Activated naive CD8-positive, alpha-beta T cell treated with anti-CD3 and anti-CD28 coated beads, Interleukin-2, amount 50 U/mL, for 24 hours (primary cell): ENCODE measurements at regions not wholly inside any gene's neighbourhood (a gene's known extent, or its start where the extent isn't known, plus 50 kb on each side); places are given as distances from the start of the nearest gene placed in this dataset.
"Not testable (repeated sequence)": the region's sequence is repeated elsewhere in the genome, so short reads cannot be mapped to it uniquely, and the experiment has no call there.

ENCODE experiments used
- ATAC-seq: fragments of 150-1000 bp; cut with Tn5 transposase; one replicate; pipeline ENCODE4 v1.10.0; 2021
- DNase-seq: peaks from one replicate; pipeline ENCODE4 v3.0.0; 2021
- H3K27ac Mint-ChIP-seq: one replicate; pipeline ENCODE4 v1.8.0; 2021; ENCODE audit warnings: mild to moderate bottlenecking, mixed read lengths
- H3K27me3 Mint-ChIP-seq: one replicate; pipeline ENCODE4 v1.8.0; 2021; ENCODE audit warnings: mixed read lengths
- H3K36me3 Mint-ChIP-seq: one replicate; pipeline ENCODE4 v1.8.0; 2021; ENCODE audit warnings: low read depth, mixed read lengths
- H3K4me1 Mint-ChIP-seq: one replicate; pipeline ENCODE4 v1.8.0; 2021; ENCODE audit warnings: mixed read lengths
- H3K4me3 Mint-ChIP-seq: one replicate; pipeline ENCODE4 v1.8.0; 2021; ENCODE audit warnings: mild to moderate bottlenecking, moderate library complexity, mixed read lengths
- H3K9me3 Mint-ChIP-seq: one replicate; pipeline ENCODE4 v1.8.0; 2021; ENCODE audit warnings: mixed read lengths

DNA sequence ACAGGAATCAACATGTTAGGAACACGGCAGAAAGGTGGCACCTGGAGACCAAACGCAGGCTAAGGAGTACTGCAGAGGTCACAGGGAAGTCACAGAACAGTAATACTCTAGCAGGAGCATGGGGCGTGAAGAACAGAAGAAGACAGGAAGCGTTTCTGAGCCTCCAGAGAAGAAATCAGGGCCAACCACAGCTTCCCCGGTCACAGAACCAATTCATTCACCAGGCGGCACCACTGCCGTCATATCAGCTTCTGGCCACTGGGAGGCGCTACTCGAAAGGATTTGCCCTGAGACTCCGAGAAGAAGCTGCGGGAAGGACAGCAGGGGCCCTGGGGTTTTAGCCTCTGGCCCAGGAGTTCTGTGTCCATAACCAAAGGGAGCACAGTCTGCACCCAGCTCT lies 78.0 kb upstream of the DRD5 start:
- peak; percentile 77 for DNase-seq
- no peak for ATAC-seq
- Mint-ChIP-seq H3K27ac (no peak overlapping the region), H3K4me3 (no peak overlapping the region), H3K4me1 (peaks cover 6% of the 10 kb centered on the region), H3K36me3 (no peaks in the 10 kb centered on the region), H3K9me3 (no peaks in the 10 kb centered on the region), H3K27me3 (no peaks in the 10 kb centered on the region)

DNA sequence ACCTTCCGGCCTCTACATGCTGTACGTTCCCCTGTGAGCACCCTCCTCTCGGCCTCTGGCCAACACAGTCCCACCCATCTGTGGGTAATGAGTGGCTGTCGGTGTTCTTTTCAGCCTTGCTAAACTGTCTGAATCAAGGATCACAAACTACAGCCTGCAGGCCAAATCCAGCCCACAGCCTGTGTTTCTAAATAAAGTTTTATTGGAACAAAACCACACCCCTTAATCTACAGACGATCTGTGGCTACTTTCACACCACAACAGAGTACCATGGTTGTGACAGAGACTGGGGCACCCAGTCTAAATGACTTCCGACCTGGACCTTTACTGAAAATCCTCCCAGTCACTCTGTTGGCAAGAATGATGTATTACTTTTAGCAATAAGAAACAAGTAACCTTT lies 77.3 kb upstream of the DRD5 start:
- ATAC-seq, H3K36me3 Mint-ChIP-seq, H3K27me3 Mint-ChIP-seq, H3K27ac Mint-ChIP-seq, DNase-seq, H3K9me3 Mint-ChIP-seq, H3K4me1 Mint-ChIP-seq, H3K4me3 Mint-ChIP-seq: not testable (repeated sequence)

DNA sequence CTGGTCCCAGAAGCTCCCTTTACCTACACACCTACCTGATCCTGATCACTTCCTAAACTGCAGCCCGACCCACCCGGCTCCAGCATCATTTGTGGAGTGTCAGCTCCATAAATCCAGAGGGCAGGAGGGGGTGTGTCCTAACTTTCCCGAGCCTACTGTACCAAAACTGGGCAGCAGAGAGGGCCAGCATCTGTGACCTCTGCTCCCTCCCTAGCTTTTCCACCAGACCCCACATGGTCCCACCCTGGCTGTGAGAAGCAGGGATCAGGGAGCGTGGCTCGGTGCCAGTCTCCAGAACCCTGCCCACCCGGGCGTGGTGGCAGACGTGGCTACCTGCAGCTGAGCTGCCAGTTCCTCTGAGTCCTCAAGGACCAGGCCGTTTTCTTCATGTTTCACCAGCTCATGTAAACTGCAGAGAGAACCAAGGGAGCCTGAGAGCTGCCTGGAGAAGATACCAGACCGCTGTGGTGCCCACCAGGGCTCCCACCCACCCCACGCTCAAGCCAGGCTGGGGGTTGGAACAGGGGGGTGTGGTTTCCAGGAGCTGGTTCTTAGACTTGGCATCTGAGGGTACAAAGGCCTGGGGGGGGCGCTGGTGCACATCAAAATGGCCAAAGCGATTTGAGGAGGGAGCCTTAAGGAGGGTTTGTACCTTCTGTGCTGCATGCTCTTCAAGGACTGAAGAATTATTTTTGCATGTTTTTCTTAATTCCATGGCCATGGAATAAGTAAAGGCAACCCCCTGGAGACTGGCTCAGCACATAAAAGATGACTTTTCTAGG lies 76.7 kb upstream of the DRD5 start:
- no peak overlapping the region for H3K27ac Mint-ChIP-seq
- H3K4me3 Mint-ChIP-seq, result no peak overlapping the region
- H3K27me3 Mint-ChIP-seq, result no peaks in the 10 kb centered on the region
- no peaks in the 10 kb centered on the region for H3K9me3 Mint-ChIP-seq
- ATAC-seq, result no peak
- DNase-seq, result no peak
- H3K36me3 Mint-ChIP-seq, result no peaks in the 10 kb centered on the region
- peaks cover 6% of the 10 kb centered on the region for H3K4me1 Mint-ChIP-seq

DNA sequence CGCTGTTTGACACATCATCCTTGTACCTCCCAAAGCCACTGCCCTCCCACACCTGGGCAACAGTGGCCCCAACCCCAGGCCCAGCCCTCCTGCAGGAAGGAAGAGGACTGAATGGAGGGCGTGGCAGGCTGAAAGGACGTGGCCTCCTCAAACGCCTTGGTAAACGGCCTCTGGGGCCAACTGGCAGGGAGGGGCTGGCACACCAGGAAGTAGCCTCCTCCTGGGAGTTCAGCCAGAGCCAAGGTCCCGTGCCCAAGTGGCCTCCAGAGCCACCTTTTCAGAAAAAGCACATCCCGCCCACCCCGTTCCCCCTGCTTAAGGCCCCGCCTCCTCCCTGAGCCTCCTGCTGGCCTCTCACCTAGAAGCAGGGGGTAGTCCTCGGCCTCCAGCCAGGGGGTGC lies 74.2 kb upstream of the DRD5 start:
- not testable (repeated sequence) for H3K27me3 Mint-ChIP-seq, ATAC-seq, H3K27ac Mint-ChIP-seq, DNase-seq, H3K4me3 Mint-ChIP-seq, H3K4me1 Mint-ChIP-seq, H3K9me3 Mint-ChIP-seq, H3K36me3 Mint-ChIP-seq

DNA sequence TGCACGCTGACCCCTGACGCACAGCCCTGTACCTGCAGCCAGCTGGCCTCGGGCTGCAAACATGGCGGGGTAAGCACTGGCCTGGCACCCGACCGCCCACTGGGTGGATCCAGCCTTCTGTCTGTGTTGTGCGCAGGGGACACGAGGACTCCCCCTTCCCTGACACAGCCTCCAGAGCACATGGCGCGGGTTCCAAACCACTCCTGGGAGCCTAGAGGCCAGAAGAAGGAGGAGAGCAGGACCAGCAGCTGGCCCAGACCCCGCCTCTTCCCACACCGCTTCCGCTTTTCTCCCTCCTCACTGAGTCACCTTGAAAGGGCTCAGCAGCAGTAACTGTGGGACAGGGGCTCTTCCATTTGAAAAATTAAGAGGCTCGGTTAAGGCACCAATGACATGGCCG lies 73.5 kb upstream of the DRD5 start:
- not testable (repeated sequence) for H3K36me3 Mint-ChIP-seq, H3K4me3 Mint-ChIP-seq, H3K27me3 Mint-ChIP-seq, DNase-seq, H3K9me3 Mint-ChIP-seq, H3K27ac Mint-ChIP-seq, ATAC-seq, H3K4me1 Mint-ChIP-seq

DNA sequence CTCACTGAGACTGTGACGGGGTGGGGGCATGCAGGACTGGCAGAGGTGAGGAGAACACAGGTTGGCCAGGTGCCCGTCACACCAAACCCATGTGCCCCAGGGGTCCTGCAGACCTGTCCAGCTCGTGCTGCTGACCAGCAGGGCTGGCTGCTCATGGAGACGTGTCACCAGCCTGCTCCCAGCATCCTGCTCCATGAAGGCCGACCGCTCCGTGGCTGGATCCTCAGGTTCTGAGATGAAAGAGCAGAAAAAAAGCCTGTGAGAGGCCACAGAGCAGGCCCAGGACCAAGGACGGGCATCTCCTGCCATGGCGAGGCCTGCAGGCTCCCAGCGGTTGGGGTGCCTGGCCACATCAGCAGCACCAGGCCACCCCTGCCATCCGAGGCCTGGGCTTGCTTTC lies 71.7 kb upstream of the DRD5 start:
- Mint-ChIP-seq H3K9me3 (peaks cover 4% of the 10 kb centered on the region), H3K27ac (no peak overlapping the region), H3K4me3 (no peak overlapping the region), H3K27me3 (no peaks in the 10 kb centered on the region), H3K36me3 (no peaks in the 10 kb centered on the region), H3K4me1 (no peaks in the 10 kb centered on the region)
- DNase-seq, result no peak
- no peak for ATAC-seq

DNA sequence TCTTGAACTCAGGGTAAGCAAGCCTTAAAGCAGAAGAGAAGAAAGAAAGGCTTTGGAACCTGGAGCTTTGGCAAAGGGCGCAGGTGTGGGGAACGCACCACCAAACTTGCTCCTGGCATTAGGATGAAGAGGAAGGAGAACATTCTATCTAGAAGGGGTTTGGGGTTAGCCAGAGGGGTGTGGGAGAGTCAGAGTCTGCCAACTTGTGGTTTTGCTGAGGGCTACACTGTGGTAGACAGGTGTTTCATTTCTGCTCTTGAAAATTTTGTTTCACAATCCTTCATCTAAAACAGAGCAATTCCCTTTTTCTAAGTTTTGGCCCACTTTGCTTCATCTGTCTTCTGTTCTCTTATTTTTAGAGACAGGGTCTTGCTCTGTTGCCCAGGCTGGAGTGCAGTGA lies 66.2 kb upstream of the DRD5 start:
- H3K4me3 Mint-ChIP-seq, H3K27me3 Mint-ChIP-seq, H3K9me3 Mint-ChIP-seq, H3K27ac Mint-ChIP-seq, H3K36me3 Mint-ChIP-seq, H3K4me1 Mint-ChIP-seq, ATAC-seq, DNase-seq: not testable (repeated sequence)

DNA sequence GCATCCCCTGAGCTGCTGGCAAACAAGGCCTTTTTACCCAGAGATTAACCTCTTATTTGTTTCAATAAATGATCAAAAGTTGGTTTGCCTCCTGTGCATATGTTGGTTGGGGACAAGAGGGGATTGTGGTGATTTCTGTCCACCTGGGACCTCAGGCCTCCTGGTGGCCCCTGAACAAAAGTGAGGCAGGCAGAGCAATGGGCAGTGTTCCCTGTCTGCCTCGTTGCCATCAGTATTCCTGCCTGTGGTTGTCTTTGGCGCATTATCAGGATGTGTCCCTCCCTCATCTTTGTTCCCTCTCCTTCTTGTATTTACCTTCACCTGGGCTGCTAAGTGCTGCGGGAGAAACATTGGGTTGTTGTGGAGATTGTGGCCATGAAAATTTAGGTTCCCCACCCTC lies 65.3 kb upstream of the DRD5 start:
- H3K36me3 Mint-ChIP-seq, result no peaks in the 10 kb centered on the region
- no peak overlapping the region for H3K27ac Mint-ChIP-seq
- DNase-seq (no peak), ATAC-seq (no peak)
- H3K4me1 Mint-ChIP-seq, result no peaks in the 10 kb centered on the region
- H3K27me3 Mint-ChIP-seq, result peaks cover 3% of the 10 kb centered on the region
- H3K4me3 Mint-ChIP-seq, result no peak overlapping the region
- peaks cover 4% of the 10 kb centered on the region for H3K9me3 Mint-ChIP-seq

DNA sequence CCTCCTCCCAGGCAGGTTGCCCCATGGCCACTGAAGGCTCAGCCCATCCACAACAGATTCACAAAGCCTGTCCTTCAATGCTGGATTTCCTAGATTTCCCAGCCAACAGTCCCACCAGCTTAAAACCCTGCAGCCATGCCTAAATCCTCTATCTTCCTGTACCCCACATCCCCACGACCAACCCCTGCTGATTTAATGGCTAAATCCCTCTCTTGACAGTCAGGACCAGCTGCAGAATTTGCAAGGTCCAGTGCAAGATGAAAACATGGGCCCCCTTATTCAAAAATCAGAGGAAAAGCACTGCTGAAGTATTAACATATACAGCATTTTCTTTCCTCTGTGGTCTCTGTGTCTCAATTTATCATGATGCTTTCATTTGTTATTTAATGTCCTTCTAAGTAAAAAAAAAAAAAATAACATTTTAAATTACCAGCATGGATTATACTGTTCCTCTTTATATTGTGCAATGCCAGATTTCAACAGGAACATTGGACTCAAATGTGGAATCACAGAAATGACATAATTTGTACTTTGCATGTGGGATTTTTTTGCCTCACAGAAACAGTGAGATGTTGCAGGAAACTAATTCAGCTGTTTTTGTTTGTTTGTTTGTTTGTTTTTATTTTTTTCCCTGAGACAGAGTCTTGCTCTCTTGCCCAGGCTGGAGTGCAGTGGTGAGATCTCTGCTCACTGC lies 63.0 kb upstream of the DRD5 start:
- not testable (repeated sequence) for DNase-seq, ATAC-seq, H3K27me3 Mint-ChIP-seq, H3K36me3 Mint-ChIP-seq, H3K27ac Mint-ChIP-seq, H3K4me1 Mint-ChIP-seq, H3K9me3 Mint-ChIP-seq, H3K4me3 Mint-ChIP-seq

DNA sequence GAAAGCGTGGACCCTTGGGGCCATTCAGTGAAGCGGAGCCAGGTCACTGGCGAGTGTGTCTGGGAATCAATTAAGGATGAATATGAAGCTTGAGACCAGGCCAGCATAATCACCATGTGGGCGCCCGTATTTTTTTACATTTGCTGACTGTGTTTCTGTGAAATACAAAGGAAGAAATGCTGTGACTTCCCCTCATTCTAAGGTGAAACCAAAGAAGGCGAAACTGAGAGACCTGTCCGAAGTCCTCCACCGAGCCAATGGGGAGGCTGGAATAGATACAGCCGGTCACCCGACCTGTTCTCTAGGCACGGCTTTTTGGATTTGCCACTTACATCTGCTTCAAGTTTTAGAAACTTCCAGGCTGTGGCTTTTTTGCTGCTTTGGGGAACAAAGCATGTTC lies 59.3 kb upstream of the DRD5 start:
- not testable (repeated sequence) for H3K27ac Mint-ChIP-seq, H3K4me1 Mint-ChIP-seq, ATAC-seq, H3K36me3 Mint-ChIP-seq, H3K27me3 Mint-ChIP-seq, H3K4me3 Mint-ChIP-seq, H3K9me3 Mint-ChIP-seq, DNase-seq
